H1 (cell line): ENCODE measurements at regions not wholly inside any gene's neighbourhood (a gene's known extent, or its start where the extent isn't known, plus 50 kb on each side); places are given as distances from the start of the nearest gene placed in this dataset.

Experiments
- CEBPB ChIP-seq: IDR thresholded peaks from 2 replicates; pipeline ENCODE4 v1.6.1; 2012; ENCODE audit warnings: low read depth, low read length
- CHD7 ChIP-seq: fragments of 300-600 bp; sonication (generic); IDR thresholded peaks from 2 replicates; pipeline ENCODE4 v1.7.1; 2012; ENCODE audit warnings: low read length, moderate library complexity, mild to moderate bottlenecking, inconsistent platforms; ENCODE audit not compliant: insufficient replicate concordance

- TF ChIP-seq CHD7 (no peak), CEBPB (no peak)
Observed at GRCh38 chr5:77925503-77925902, 149.4 kb upstream of the TBCA start (continued).
